H9 (cell line): ENCODE measurements at regions not wholly inside any gene's neighbourhood (a gene's known extent, or its start where the extent isn't known, plus 50 kb on each side); places are given as distances from the start of the nearest gene placed in this dataset.

Source experiments
- DNase-seq: peaks from one replicate; pipeline ENCODE4 v3.0.0-alpha.2; 2017
- H2AFZ ChIP-seq: one replicate; pipeline ENCODE4 v1.6.1; 2013; ENCODE audit warnings: mild to moderate bottlenecking, low read length, control low read depth, moderate library complexity
- H2AK5ac ChIP-seq: 2 replicates; pipeline ENCODE4 v1.6.1; 2013; ENCODE audit warnings: low read length, control low read depth, mixed read lengths; ENCODE audit not compliant: insufficient read length
- H2BK120ac ChIP-seq: one replicate; pipeline ENCODE4 v1.6.1; 2013; ENCODE audit warnings: low read depth, mild to moderate bottlenecking, low read length, control low read depth, inconsistent platforms; ENCODE audit not compliant: poor library complexity, severe bottlenecking
- H2BK12ac ChIP-seq: 2 replicates; pipeline ENCODE4 v1.6.1; 2013; ENCODE audit warnings: low read length, control low read depth, mixed read lengths, low read depth; ENCODE audit not compliant: insufficient read length
- H2BK15ac ChIP-seq: 2 replicates; pipeline ENCODE4 v1.6.1; 2013; ENCODE audit warnings: low read depth, low read length, control low read depth
- H2BK20ac ChIP-seq: one replicate; pipeline ENCODE4 v1.6.1; 2013; ENCODE audit warnings: low read depth, mild to moderate bottlenecking, low read length, control low read depth, inconsistent platforms; ENCODE audit not compliant: poor library complexity, severe bottlenecking
- H2BK5ac ChIP-seq: 2 replicates; pipeline ENCODE4 v1.6.1; 2013; ENCODE audit warnings: low read length, control low read depth, mixed read lengths; ENCODE audit not compliant: insufficient read length
- H3K14ac ChIP-seq: 2 replicates; pipeline ENCODE4 v1.6.1; 2013; ENCODE audit warnings: low read length, control low read depth; ENCODE audit not compliant: insufficient read depth
- H3K18ac ChIP-seq: 2 replicates; pipeline ENCODE4 v1.6.1; 2013; ENCODE audit warnings: low read depth, mild to moderate bottlenecking, mixed read lengths, low read length, control low read depth; ENCODE audit not compliant: insufficient read length
- H3K23ac ChIP-seq: 2 replicates; pipeline ENCODE4 v1.6.1; 2013; ENCODE audit warnings: low read length, control low read depth, mixed read lengths, low read depth; ENCODE audit not compliant: insufficient read length
- H3K23me2 ChIP-seq: 2 replicates; pipeline ENCODE4 v1.6.1; 2013; ENCODE audit warnings: low read depth, mild to moderate bottlenecking, mixed read lengths, low read length, control low read depth; ENCODE audit not compliant: insufficient read length, poor library complexity, severe bottlenecking
- H3K27ac ChIP-seq: 2 replicates; pipeline ENCODE4 v1.5.1; 2013; ENCODE audit warnings: low read length, control low read depth, mixed read lengths, low read depth; ENCODE audit not compliant: insufficient read length
- H3K27me3 ChIP-seq: 2 replicates; pipeline ENCODE4 v1.6.1; 2013; ENCODE audit warnings: low read length, control low read depth, inconsistent platforms; ENCODE audit not compliant: insufficient read depth
- H3K4ac ChIP-seq: 2 replicates; pipeline ENCODE4 v1.6.1; 2013; ENCODE audit warnings: low read depth, mild to moderate bottlenecking, control low read depth, inconsistent platforms, low read length, moderate library complexity
- H3K4me1 ChIP-seq: 2 replicates; pipeline ENCODE4 v1.6.1; 2013; ENCODE audit warnings: low read length, control low read depth, inconsistent platforms; ENCODE audit not compliant: insufficient read depth
- H3K4me2 ChIP-seq: 2 replicates; pipeline ENCODE4 v1.6.1; 2013; ENCODE audit warnings: low read length, control low read depth, mixed read lengths; ENCODE audit not compliant: insufficient read length, insufficient read depth
- H3K56ac ChIP-seq: 2 replicates; pipeline ENCODE4 v1.6.1; 2013; ENCODE audit warnings: low read depth, mild to moderate bottlenecking, mixed read lengths, low read length, control low read depth; ENCODE audit not compliant: insufficient read length
- H3K79me1 ChIP-seq: 2 replicates; pipeline ENCODE4 v1.6.1; 2013; ENCODE audit warnings: low read depth, mild to moderate bottlenecking, moderate library complexity, low read length, control low read depth, inconsistent platforms; ENCODE audit not compliant: insufficient read depth, poor library complexity, severe bottlenecking
- H3K79me2 ChIP-seq: 2 replicates; pipeline ENCODE4 v1.6.1; 2013; ENCODE audit warnings: low read length, control low read depth, inconsistent platforms; ENCODE audit not compliant: insufficient read depth
- H3K9ac ChIP-seq: 2 replicates; pipeline ENCODE4 v1.6.1; 2013; ENCODE audit warnings: low read length, control low read depth, mixed read lengths; ENCODE audit not compliant: insufficient read length; ENCODE audit errors: extremely low read depth
- H3K9me3 ChIP-seq: one replicate; pipeline ENCODE4 v1.6.1; 2013; ENCODE audit warnings: low read depth, low read length, inconsistent platforms; ENCODE audit not compliant: control insufficient read depth
- H3T11ph ChIP-seq: one replicate; pipeline ENCODE4 v1.6.1; 2013; ENCODE audit warnings: mild to moderate bottlenecking, low read length, control low read depth, inconsistent platforms
- H4K20me1 ChIP-seq: one replicate; pipeline ENCODE4 v1.6.1; 2013; ENCODE audit not compliant: control insufficient read depth, insufficient read length, insufficient read depth
- H4K5ac ChIP-seq: 2 replicates; pipeline ENCODE4 v1.6.1; 2013; ENCODE audit warnings: low read depth, mild to moderate bottlenecking, mixed read lengths, low read length, control low read depth; ENCODE audit not compliant: insufficient read length
- H4K8ac ChIP-seq: replicated peaks from 2 replicates; pipeline ENCODE4 v1.6.1; 2013; ENCODE audit warnings: low read length, control low read depth, mixed read lengths, low read depth; ENCODE audit not compliant: insufficient read length
- H4K91ac ChIP-seq: 2 replicates; pipeline ENCODE4 v1.6.1; 2013; ENCODE audit warnings: low read depth, mild to moderate bottlenecking, moderate library complexity, mixed read lengths, low read length, control low read depth; ENCODE audit not compliant: insufficient read length
- H3K27ac Mint-ChIP-seq, 3 experiments: 2 replicates in 2 of 3; 3 replicates in 1 of 3; pipeline ENCODE4 v1.8.0; 2020 to 2021; ENCODE audit warnings: mixed read lengths in 3 of 3, mild to moderate bottlenecking in 1 of 3, moderate library complexity in 1 of 3
- H3K27me3 Mint-ChIP-seq: 2 replicates; pipeline ENCODE4 v1.8.0; 2021; ENCODE audit warnings: low read depth, mild to moderate bottlenecking, moderate library complexity, mixed read lengths
- H3K36me3 Mint-ChIP-seq, 3 experiments: 2 replicates in 2 of 3; 3 replicates in 1 of 3; pipeline ENCODE4 v1.8.0; 2020 to 2021; ENCODE audit warnings: low read depth in 3 of 3, mixed read lengths in 3 of 3; ENCODE audit not compliant: insufficient read depth in 1 of 3
- H3K4me1 Mint-ChIP-seq, 2 experiments: 2 replicates each; pipeline ENCODE4 v1.8.0; 2020; ENCODE audit warnings: mixed read lengths in 2 of 2
- H3K4me3 Mint-ChIP-seq, 2 experiments: 2 replicates in 1 of 2; 3 replicates in 1 of 2; pipeline ENCODE4 v1.8.0; 2020 to 2021; ENCODE audit warnings: mild to moderate bottlenecking in 2 of 2, mixed read lengths in 2 of 2, moderate library complexity in 1 of 2
- H3K9me3 Mint-ChIP-seq, 2 experiments: 2 replicates in 1 of 2; 3 replicates in 1 of 2; pipeline ENCODE4 v1.8.0; 2020; ENCODE audit warnings: mild to moderate bottlenecking in 2 of 2, mixed read lengths in 2 of 2, moderate library complexity in 1 of 2
- CTCF ChIP-seq: fragments of 200-600 bp; sonication (generic); conservative IDR thresholded peaks from 3 replicates; pipeline ENCODE4 v1.8.0; 2021; ENCODE audit warnings: antibody characterized with exemption, mild to moderate bottlenecking
- WGBS: extraction: QIAGEN DNeasy Blood & Tissue Kit; methylation state at CpG from one replicate; pipeline ENCODE4 v1.1.7; 2013; ENCODE audit warnings: missing lambda C conversion rate, low lambda C conversion rate, mixed read lengths; ENCODE audit not compliant: insufficient read length; ENCODE audit errors: extremely low coverage; 5-methylcytosine and 5-hydroxymethylcytosine counted together

- no peak for DNase-seq
- no CpG with 5 or more reads among the region's 3 CpGs for WGBS
These were observed 350.3 kb downstream of the SEC23A start for GRCh38 chr14:38752750-38753149.

More at GRCh38 chr14:38752750-38753149, 350.3 kb downstream of the SEC23A start:
- no peak overlapping the region for H3K56ac ChIP-seq
- no peak for TF ChIP-seq CTCF
- H3K14ac ChIP-seq = no peak overlapping the region
- no peak overlapping the region for H3K27ac ChIP-seq
- H3K4ac ChIP-seq = no peak overlapping the region
- no peaks in the 10 kb centered on the region for H3K4me1 ChIP-seq
- no peak overlapping the region for H2BK5ac ChIP-seq
- H3T11ph ChIP-seq = no peak overlapping the region
- H3K27me3 Mint-ChIP-seq = no peaks in the 10 kb centered on the region
- H4K5ac ChIP-seq = no peak overlapping the region
- no peak overlapping the region for H3K4me2 ChIP-seq
- no peak overlapping the region for H2BK120ac ChIP-seq
- no peak overlapping the region for H3K18ac ChIP-seq
- H3K27me3 ChIP-seq = no peaks in the 10 kb centered on the region
- no peak overlapping the region for H4K8ac ChIP-seq
- H4K20me1 ChIP-seq = no peaks in the 10 kb centered on the region
- H3K23ac ChIP-seq = no peak overlapping the region
- H2AK5ac ChIP-seq = no peak overlapping the region
- no peak overlapping the region for H3K4me3 Mint-ChIP-seq
- no peak overlapping the region for H2BK20ac ChIP-seq
- no peaks in the 10 kb centered on the region for H3K9me3 ChIP-seq
- H3K23me2 ChIP-seq = no peaks in the 10 kb centered on the region
- peaks cover 0 to 5% (median 0%) of the 10 kb centered on the region in 3 experiments; a peak in 1 of 7 replicates for H3K36me3 Mint-ChIP-seq
- H3K79me1 ChIP-seq = no peaks in the 10 kb centered on the region
- H3K9ac ChIP-seq = no peak overlapping the region
- no peaks in the 10 kb centered on the region for H3K79me2 ChIP-seq
- H2AFZ ChIP-seq = no peak overlapping the region
- H2BK15ac ChIP-seq = no peak overlapping the region
- no peak overlapping the region for H3K27ac Mint-ChIP-seq
- H4K91ac ChIP-seq = no peak overlapping the region
- H3K9me3 Mint-ChIP-seq = no peaks in the 10 kb centered on the region; a peak in 1 of 5 replicates
- H3K4me1 Mint-ChIP-seq = peaks cover 11 to 13% of the 10 kb centered on the region in 2 experiments
- no peak overlapping the region for H2BK12ac ChIP-seq
